ENCODE measurements at regions not wholly inside any gene's neighbourhood (a gene's known extent, or its start where the extent isn't known, plus 50 kb on each side); places are given as distances from the start of the nearest gene placed in this dataset.

GRCh38 chr9:121551985-121552753 lies 52.5 kb upstream of the GGTA1 start:
- TF ChIP-seq, protein P1, sequence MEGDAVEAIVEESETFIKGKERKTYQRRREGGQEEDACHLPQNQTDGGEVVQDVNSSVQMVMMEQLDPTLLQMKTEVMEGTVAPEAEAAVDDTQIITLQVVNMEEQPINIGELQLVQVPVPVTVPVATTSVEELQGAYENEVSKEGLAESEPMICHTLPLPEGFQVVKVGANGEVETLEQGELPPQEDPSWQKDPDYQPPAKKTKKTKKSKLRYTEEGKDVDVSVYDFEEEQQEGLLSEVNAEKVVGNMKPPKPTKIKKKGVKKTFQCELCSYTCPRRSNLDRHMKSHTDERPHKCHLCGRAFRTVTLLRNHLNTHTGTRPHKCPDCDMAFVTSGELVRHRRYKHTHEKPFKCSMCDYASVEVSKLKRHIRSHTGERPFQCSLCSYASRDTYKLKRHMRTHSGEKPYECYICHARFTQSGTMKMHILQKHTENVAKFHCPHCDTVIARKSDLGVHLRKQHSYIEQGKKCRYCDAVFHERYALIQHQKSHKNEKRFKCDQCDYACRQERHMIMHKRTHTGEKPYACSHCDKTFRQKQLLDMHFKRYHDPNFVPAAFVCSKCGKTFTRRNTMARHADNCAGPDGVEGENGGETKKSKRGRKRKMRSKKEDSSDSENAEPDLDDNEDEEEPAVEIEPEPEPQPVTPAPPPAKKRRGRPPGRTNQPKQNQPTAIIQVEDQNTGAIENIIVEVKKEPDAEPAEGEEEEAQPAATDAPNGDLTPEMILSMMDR (conservative IDR thresholded peaks at IDR 0.05; ENCODE audit: low read length) = no peak
- no peak for TF ChIP-seq EZH2phosphoT487 (IDR thresholded peaks at IDR 0.05; ENCODE audit: borderline replicate concordance)

Measured in Loucy (cell line).